ENCODE measurements at regions not wholly inside any gene's neighbourhood (a gene's known extent, or its start where the extent isn't known, plus 50 kb on each side); places are given as distances from the start of the nearest gene placed in this dataset.
A peak's percentile ranks its signal among the peaks of the same experiment; 100 is the strongest.

DNA sequence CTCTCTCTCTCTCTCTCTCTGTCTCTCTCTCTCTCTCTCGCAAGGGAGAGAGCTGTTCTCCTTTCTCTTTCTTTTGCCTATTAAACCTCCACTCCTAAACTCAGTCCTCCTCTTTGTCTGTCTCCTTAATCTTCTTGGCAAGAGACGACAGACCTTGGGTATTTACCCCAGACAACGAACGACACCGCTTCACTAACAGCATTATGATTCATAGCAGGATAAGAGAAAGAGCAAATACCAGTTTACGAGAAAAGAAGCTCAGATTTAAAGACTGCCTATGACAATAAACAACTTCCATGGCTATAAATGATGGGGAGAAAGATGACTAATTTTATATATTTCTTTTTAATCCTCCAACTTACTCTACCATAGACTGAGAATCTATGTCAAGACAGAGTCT, 1396.5 kb upstream of the CELF2 start:
- peak overlapping the region; percentile 20 for H2AK5ac ChIP-seq (ENCODE audit: low read depth, low read length)
- no peak overlapping the region for H3K9ac ChIP-seq (ENCODE audit: low read depth, low read length)
- peak overlapping the region; percentile 91 for H2BK120ac ChIP-seq (ENCODE audit: low read depth, low read length)
- peak; percentile 73 for DNase-seq
- peak overlapping the region; percentile 93 for H2BK20ac ChIP-seq (ENCODE audit: low read depth, low read length)
- dilution Hi-C loops (cut with HindIII; ENCODE audit: low sequenced_read_pairs, unreplicated experiment): no loop called here
- H3K79me1 ChIP-seq (ENCODE audit: low read depth in 1 of 2, low read length in 2 of 2): no peaks in the 10 kb centered on the region
- no peak overlapping the region for H3K23ac ChIP-seq (ENCODE audit: low read depth, low read length)
- ChIA-PET POLR2A (ENCODE audit: unreplicated experiment) (no interaction called here), CTCF (interaction anchor here (0.6 to 0.7 kb wide), 2 partner anchors 13 to 123 kb away, joined by 3 to 10 read pairs; no protein-coding TSS in a partner anchor)
- peak overlapping the region; percentile 21; the same call in 1 of the 2 replicates for H4K5ac ChIP-seq (ENCODE audit: low read depth, low read length)
- H4K8ac ChIP-seq (ENCODE audit: low read depth in 2 of 2, low read length in 2 of 2): peak overlapping the region in 1 of 2 experiments; percentile 10; a peak in 1 of 4 replicates
- H2BK15ac ChIP-seq (ENCODE audit: low read depth, low read length): peak overlapping the region; percentile 42; the same call in 2 of the 3 replicates
- H2AFZ ChIP-seq (replicated peaks; ENCODE audit: low read length, poor library complexity): no peak overlapping the region
- no CpG with 5 or more reads among the region's 6 CpGs for WGBS, 2 experiments (ENCODE audit: extremely low coverage in 2 of 2, insufficient read length in 1 of 2)
- intact Hi-C loops (cut with micrococcal nuclease): loop anchor here (10.0 kb wide), 1 partner anchor 424 kb away; no protein-coding TSS in a partner anchor
- peaks cover 2% of the 10 kb centered on the region; the same call in 1 of the 2 replicates for H3K9me1 ChIP-seq (ENCODE audit: insufficient read depth, low read length)
- no peak overlapping the region for H3K4me3 ChIP-seq (ENCODE audit: insufficient read depth, low read depth, low read length)
- H3K4me1 ChIP-seq (ENCODE audit: control insufficient read depth, insufficient read depth, low read length): peaks cover 3% of the 10 kb centered on the region; the same call in 1 of the 2 replicates
- 0 out of 2 replicates have a peak, but pooled peaks have one; percentile 17 for TF ChIP-seq FOS (IDR thresholded peaks at IDR 0.05; ENCODE audit: low read depth, low read length)
- TF ChIP-seq, protein P1, sequence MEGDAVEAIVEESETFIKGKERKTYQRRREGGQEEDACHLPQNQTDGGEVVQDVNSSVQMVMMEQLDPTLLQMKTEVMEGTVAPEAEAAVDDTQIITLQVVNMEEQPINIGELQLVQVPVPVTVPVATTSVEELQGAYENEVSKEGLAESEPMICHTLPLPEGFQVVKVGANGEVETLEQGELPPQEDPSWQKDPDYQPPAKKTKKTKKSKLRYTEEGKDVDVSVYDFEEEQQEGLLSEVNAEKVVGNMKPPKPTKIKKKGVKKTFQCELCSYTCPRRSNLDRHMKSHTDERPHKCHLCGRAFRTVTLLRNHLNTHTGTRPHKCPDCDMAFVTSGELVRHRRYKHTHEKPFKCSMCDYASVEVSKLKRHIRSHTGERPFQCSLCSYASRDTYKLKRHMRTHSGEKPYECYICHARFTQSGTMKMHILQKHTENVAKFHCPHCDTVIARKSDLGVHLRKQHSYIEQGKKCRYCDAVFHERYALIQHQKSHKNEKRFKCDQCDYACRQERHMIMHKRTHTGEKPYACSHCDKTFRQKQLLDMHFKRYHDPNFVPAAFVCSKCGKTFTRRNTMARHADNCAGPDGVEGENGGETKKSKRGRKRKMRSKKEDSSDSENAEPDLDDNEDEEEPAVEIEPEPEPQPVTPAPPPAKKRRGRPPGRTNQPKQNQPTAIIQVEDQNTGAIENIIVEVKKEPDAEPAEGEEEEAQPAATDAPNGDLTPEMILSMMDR (conservative IDR thresholded peaks at IDR 0.05; ENCODE audit: low read depth, low read length): no peak
- no peak for TF ChIP-seq CHD1 (IDR thresholded peaks at IDR 0.05; ENCODE audit: low read depth, low read length)
- no peak for TF ChIP-seq NFE2L2 (IDR thresholded peaks at IDR 0.05; ENCODE audit: low read depth, low read length)
- no TSS peak for BruUV-seq (replicated peaks)
- 0 out of 2 replicates have a peak, but pooled peaks cover 2% of the 10 kb centered on the region for H3K9me3 ChIP-seq (ENCODE audit: control insufficient read depth, insufficient read depth, low read length)
- in situ Hi-C loops (cut with MboI; ENCODE audit: low sequenced_read_pairs): loop anchor here (25.0 kb wide), 1 partner anchor 1191 kb away; no protein-coding TSS in a partner anchor
- peak overlapping the region; percentile 79 for H2BK5ac ChIP-seq (ENCODE audit: low read depth, low read length, poor library complexity, severe bottlenecking)
- H2AK9ac ChIP-seq (replicated peaks; ENCODE audit: low read depth, low read length, poor library complexity): no peak overlapping the region
- H3K4ac ChIP-seq (ENCODE audit: low read depth, low read length): peak overlapping the region; percentile 86
- H3K18ac ChIP-seq (ENCODE audit: low read depth, low read length): peak overlapping the region; percentile 5; the same call in 1 of the 2 replicates
- H3K27ac ChIP-seq (ENCODE audit: insufficient read depth, low read length): peak overlapping the region; percentile 49; the same call in 1 of the 2 replicates
- peak overlapping the region; percentile 89 for H3K14ac ChIP-seq (replicated peaks; ENCODE audit: low read depth, low read length)
- peak; percentile 62 for ATAC-seq (ENCODE audit: low read depth)
- no peaks in the 10 kb centered on the region for H3K27me3 ChIP-seq (ENCODE audit: control insufficient read depth, insufficient read depth, low read length)
- no peaks in the 10 kb centered on the region for H4K20me1 ChIP-seq (ENCODE audit: insufficient read depth, low read length)
- H3K36me3 ChIP-seq (ENCODE audit: control insufficient read depth, insufficient read depth, low read length): no peaks in the 10 kb centered on the region
- peak overlapping the region; percentile 44; the same call in 1 of the 2 replicates for H4K91ac ChIP-seq (ENCODE audit: insufficient read depth, low read depth, low read length)
- peak overlapping the region; percentile 54 for H3K56ac ChIP-seq (ENCODE audit: extremely low read depth, insufficient read depth, low read length)
- H3K4me2 ChIP-seq (ENCODE audit: low read depth, low read length): peak overlapping the region; percentile 82

Measured in IMR-90 (cell line).